Activated effector memory CD4-positive, alpha-beta T cell treated with anti-CD3 and anti-CD28 coated beads, Interleukin-2, amount 50 U/mL, for 16 hours (primary cell): ENCODE measurements at regions not wholly inside any gene's neighbourhood (a gene's known extent, or its start where the extent isn't known, plus 50 kb on each side); places are given as distances from the start of the nearest gene placed in this dataset.
"Not testable (repeated sequence)": the region's sequence is repeated elsewhere in the genome, so short reads cannot be mapped to it uniquely, and the experiment has no call there.

Experiments used
- DNase-seq: peaks from one replicate; pipeline ENCODE4 v3.0.0-alpha.2; 2020

GRCh38 chr5:27996665-27997064 lies 958.3 kb upstream of the CDH9 start:
- no peak for DNase-seq

- no peak for DNase-seq
These were observed 957.5 kb upstream of the CDH9 start for GRCh38 chr5:27995867-27996266.

GRCh38 chr5:27978322-27978721 lies 939.9 kb upstream of the CDH9 start:
- no peak for DNase-seq

GRCh38 chr5:27969157-27969556 lies 930.8 kb upstream of the CDH9 start:
- no peak for DNase-seq

GRCh38 chr5:27963050-27963783 lies 924.8 kb upstream of the CDH9 start:
- DNase-seq, result no peak

- no peak for DNase-seq
These were observed 923.8 kb upstream of the CDH9 start for GRCh38 chr5:27962198-27962597.

- DNase-seq, result no peak
These were observed 908.7 kb upstream of the CDH9 start for GRCh38 chr5:27947088-27947487.

- DNase-seq, result no peak
These were observed 906.1 kb upstream of the CDH9 start for GRCh38 chr5:27944471-27944870.

GRCh38 chr5:27938989-27939388 lies 900.6 kb upstream of the CDH9 start:
- DNase-seq, result no peak

GRCh38 chr5:27928060-27928459 lies 889.7 kb upstream of the CDH9 start:
- no peak for DNase-seq

GRCh38 chr5:27911216-27911615 lies 872.8 kb upstream of the CDH9 start:
- DNase-seq, result no peak

GRCh38 chr5:27908341-27908740 lies 870.0 kb upstream of the CDH9 start:
- no peak for DNase-seq

- DNase-seq, result no peak
These were observed 868.7 kb upstream of the CDH9 start for GRCh38 chr5:27906931-27907601.

- no peak for DNase-seq
These were observed 868.1 kb upstream of the CDH9 start for GRCh38 chr5:27906481-27906880.

- DNase-seq, result no peak
These were observed 862.4 kb upstream of the CDH9 start for GRCh38 chr5:27900761-27901160.

GRCh38 chr5:27876071-27876470 lies 837.7 kb upstream of the CDH9 start:
- DNase-seq, result no peak

- no peak for DNase-seq
These were observed 836.8 kb upstream of the CDH9 start for GRCh38 chr5:27875148-27875547.

- no peak for DNase-seq
These were observed 829.9 kb upstream of the CDH9 start for GRCh38 chr5:27868292-27868691.

- DNase-seq, result no peak
These were observed 817.1 kb upstream of the CDH9 start for GRCh38 chr5:27855491-27855890.

GRCh38 chr5:27854243-27854852 lies 816.0 kb upstream of the CDH9 start:
- no peak for DNase-seq

- DNase-seq, result no peak
These were observed 806.9 kb upstream of the CDH9 start for GRCh38 chr5:27845248-27845647.

- DNase-seq, result not testable (repeated sequence)
These were observed 798.3 kb upstream of the CDH9 start for GRCh38 chr5:27836704-27837103.

- no peak for DNase-seq
These were observed 794.5 kb upstream of the CDH9 start for GRCh38 chr5:27832886-27833285.

- no peak for DNase-seq
These were observed 792.2 kb upstream of the CDH9 start for GRCh38 chr5:27830546-27830945.
